GM19099 (cell line): ENCODE measurements at regions not wholly inside any gene's neighbourhood (a gene's known extent, or its start where the extent isn't known, plus 50 kb on each side); places are given as distances from the start of the nearest gene placed in this dataset.

Experiments used
- POLR2A ChIP-seq: IDR thresholded peaks from 3 replicates; pipeline ENCODE4 v1.6.1; 2011; ENCODE audit warnings: low read depth; ENCODE audit not compliant: insufficient read length; ENCODE audit errors: extremely low read depth

DNA sequence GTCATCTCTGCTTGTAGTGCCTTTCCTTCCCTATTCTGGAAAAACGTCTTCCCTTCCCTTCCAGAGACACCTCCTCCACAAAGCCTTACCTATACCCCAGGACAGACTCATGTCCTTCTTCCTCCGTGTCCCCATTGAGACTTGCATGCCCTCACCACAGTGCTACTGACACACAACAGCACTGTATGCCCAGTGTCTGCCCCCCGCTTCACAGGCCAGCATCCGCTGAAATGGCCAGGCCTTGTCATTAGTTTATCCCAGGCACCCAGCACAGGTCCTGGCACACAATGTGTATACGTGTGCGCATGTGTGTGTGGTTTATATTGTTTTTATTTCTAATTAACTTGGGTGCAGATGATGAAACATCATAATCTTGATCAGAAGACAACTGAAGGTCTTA lies 130.1 kb upstream of the CCL2 start:
- no peak for TF ChIP-seq POLR2A

DNA sequence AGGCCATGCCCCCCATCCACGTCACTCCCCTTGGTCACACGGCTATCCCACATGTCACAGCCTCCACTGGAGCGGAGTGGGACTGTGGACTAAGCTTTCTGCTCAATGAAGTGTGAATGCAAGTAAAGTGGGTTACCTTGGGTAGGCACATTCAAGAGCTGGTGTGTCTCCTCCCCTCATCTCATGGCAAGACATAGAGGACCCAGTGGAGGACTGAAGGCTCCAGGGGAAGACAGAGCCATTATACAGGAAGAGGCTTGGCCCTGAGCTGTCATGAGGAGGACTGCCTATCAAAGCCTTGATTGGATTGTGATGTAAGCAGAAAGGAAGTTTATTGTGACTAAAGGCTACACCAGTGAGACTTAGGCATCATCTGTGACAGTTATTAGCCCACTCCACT lies 129.2 kb upstream of the CCL2 start:
- no peak for TF ChIP-seq POLR2A

- no peak for TF ChIP-seq POLR2A
Measured at GRCh38 chr17:34126496-34126895, 128.6 kb upstream of the CCL2 start.

GRCh38 chr17:34126965-34127364 lies 128.1 kb upstream of the CCL2 start:
- TF ChIP-seq POLR2A, result no peak

DNA sequence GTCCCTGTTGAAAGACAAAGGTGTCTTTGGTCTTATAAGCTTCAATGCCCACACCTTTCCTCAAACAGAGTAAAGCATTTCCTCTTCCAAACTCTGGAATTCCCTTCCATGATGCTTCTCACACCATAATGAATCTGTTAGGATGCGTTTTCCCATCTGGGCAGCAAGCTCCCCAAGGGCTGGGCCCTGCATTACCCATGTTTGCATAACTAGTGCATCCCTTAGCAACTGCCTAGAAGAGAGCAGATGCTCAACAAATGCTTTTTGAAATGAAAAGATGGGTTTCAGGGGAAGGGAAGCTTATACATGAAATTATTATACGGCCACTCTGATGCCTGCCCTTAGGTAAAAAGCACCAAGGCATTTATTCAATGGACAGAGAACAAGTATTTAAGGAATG lies 124.5 kb upstream of the CCL2 start:
- TF ChIP-seq POLR2A, result no peak

- TF ChIP-seq POLR2A, result no peak
Measured at GRCh38 chr17:34131386-34131785, 123.7 kb upstream of the CCL2 start.

DNA sequence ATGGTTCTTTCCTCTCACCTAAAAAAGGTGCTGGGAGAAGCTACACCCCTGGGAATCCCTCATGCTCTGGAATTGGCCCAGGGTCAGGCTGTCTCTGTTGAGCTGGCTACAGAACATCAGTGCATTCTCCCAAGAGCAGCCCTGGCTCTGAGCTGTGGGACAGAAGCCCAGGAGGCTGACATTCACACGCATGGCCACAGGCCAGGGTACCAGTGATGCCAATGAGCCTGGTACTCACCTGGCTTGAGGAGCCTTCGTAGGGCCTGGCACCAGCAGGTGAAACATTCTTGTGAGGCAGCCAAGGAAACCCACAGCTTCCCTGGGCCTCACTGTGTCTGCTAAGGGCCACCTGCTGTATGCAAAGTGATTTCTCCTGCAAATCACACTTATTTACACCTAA lies 121.7 kb upstream of the CCL2 start:
- TF ChIP-seq POLR2A, result no peak

GRCh38 chr17:34135841-34136240 lies 119.2 kb upstream of the CCL2 start:
- TF ChIP-seq POLR2A, result no peak

DNA sequence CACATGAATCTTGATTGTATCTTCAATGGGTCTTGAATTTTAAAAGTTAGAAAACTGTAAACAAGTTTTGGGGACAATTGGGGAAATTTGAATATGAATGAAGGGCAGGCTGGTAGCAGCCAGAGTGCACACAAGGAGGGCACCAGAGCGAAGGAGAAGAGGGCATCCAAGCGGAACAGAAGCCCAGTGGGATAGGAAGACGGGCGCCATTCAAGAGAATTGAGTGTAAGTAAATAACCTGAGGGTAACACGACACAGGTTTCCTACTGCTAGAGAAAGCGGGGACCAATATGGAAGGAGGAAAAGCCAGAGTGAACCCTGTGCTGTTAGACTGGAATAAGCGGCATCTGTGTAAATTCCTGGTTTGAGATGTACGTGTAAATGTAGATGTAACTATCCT lies 115.1 kb upstream of the CCL2 start:
- no peak for TF ChIP-seq POLR2A

DNA sequence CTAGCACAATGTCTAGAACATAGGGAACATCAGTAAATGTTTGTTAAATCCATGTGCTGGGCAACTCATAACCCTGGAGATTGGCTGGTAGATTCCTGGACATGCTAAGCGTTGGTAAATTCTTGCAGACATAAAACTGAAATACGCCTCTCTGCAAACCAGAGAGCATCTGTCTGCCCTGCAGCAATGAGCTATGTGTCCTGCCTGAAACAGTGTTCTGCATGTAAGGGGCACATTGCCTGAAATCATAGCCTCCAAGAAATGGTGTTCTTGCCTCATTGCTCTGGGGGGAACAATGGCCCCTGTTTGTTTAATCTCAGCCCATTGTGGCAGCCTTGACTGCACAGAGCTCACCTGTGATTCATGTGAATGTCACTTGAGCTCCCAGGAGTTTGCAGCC lies 113.5 kb upstream of the CCL2 start:
- no peak for TF ChIP-seq POLR2A

DNA sequence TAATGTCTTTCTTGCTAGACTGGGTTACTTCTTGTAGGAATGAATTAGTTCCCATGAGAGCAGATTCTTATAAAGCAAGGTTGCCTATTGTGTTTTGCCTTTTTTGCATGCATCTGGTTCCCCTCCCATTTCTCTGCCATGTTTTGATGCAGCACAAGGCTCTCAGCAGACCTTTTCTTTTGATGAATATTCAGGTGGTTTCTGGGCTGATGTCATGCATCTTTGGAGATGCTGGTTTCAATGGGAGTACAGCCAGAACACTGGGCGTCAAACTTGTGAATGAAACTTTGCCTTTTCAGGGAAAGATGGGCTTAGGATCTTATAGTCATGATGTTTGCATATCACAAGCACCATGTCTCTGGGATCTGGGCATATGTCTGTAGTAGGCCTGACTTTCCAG lies 111.7 kb upstream of the CCL2 start:
- TF ChIP-seq POLR2A, result no peak

DNA sequence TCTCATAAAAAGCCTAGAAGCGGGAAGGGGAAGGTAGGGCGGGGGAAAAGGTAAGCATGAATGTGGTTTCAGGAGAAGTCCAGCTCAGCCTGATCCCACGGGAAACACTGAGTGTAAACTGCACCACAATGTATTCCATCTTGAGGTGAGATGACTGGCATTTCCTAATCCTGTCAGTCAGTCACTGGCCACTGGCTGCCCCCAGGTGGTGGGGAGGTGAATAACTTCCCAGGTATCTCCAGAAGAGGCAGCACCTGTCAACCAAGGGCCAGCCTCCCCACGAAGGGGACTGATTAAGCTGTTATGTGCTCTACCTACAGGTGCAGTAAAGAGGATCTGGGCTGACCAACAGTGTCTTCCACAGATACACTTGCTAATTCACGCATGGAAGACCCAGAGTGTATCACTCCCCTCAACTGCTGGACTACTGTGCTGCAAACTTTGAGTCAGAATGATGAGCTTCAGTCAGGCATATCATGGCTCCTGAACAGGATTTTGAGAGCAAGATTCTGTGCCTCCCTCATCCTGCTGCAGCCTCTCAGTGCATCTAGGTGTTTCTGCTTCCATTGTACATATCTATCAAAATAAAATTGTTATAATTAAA lies 108.5 kb upstream of the CCL2 start:
- no peak for TF ChIP-seq POLR2A

DNA sequence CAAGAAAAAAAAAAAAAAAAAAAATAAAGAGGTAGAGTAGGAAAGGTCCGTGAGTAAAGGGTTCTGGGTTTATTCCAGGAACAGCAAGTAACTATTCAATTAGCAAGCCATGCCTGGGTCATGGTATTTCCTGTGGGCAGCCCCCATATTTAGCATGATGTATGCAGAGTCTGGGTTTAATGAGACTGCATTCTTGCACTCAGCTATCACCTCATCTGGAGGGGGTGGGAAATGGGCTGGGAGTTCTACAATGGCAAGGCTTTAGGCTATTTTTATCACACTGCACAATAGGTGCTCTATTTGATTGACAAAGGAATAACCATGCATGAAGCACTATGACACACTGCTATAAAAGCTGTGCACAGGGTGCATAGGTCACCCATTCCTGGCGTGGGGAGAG lies 104.0 kb upstream of the CCL2 start:
- TF ChIP-seq POLR2A, result no peak

GRCh38 chr17:34153991-34154390 lies 101.1 kb upstream of the CCL2 start:
- TF ChIP-seq POLR2A, result no peak

- TF ChIP-seq POLR2A, result no peak
Measured at GRCh38 chr17:34154961-34155730, 99.9 kb upstream of the CCL2 start.

DNA sequence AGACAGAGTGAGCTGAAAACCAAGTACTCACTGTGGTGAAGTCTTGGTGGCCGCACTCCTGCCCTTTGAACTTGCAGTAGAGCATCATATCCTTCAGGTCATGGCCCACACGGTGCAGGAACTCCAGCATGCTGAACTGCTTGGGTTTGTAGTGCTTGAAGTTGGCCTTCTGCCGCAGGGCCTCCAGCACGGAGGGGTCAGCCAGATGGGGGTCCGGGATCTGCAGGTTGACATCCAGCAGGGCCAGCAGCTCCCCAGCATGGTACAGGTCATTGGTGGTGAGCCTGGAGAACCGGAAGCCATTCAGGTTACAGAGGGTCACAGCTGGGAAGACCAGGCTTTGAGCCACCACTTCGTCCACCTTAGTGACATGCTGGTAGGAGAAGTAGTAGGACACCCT lies 99.1 kb upstream of the CCL2 start:
- TF ChIP-seq POLR2A, result no peak

DNA sequence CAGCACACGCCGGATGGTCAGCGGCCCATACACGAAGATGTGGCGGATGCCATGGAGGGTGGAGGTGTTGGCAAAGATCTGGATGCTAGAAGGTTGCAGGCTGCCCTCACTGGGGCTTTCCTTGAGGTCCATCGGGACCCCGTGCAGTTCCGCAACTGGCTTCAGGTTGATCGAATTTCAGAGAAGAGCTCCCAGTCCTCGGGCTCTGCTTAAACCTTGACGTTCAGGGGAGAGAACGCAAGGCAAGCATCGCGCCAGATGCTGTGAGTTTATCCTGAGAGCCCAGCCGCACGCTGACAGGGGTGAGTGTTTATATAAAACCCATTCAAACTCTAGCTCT lies 98.7 kb upstream of the CCL2 start:
- TF ChIP-seq POLR2A, result no peak

- TF ChIP-seq POLR2A, result no peak
Measured at GRCh38 chr17:34156741-34157589, 98.1 kb upstream of the CCL2 start.
